DND-41 (cell line): ENCODE measurements at regions not wholly inside any gene's neighbourhood (a gene's known extent, or its start where the extent isn't known, plus 50 kb on each side); places are given as distances from the start of the nearest gene placed in this dataset.
A peak's percentile ranks its signal among the peaks of the same experiment; 100 is the strongest.

Experiments
- ATAC-seq: fragments of 200-7000 bp; cut with Tn5 transposase; 3 replicates; pipeline ENCODE4 v1.9.1; 2021; ENCODE audit warnings: low read depth; ENCODE audit not compliant: insufficient read depth
- DNase-seq: peaks from one replicate; pipeline ENCODE4 v3.0.0-alpha.2; 2020
- H2AFZ ChIP-seq: 2 replicates; pipeline ENCODE4 v1.6.0; 2012; ENCODE audit warnings: low read depth, low read length
- H3K27ac ChIP-seq: 2 replicates; pipeline ENCODE4 v1.5.1; 2012; ENCODE audit warnings: low read length, inconsistent platforms
- H3K27me3 ChIP-seq: fragments of 200-600 bp; sonication (generic); 2 replicates; pipeline ENCODE4 v1.6.0; 2012; ENCODE audit warnings: low read length, mild to moderate bottlenecking, inconsistent platforms; ENCODE audit not compliant: insufficient read depth, poor library complexity
- H3K36me3 ChIP-seq: 2 replicates; pipeline ENCODE4 v1.5.1; 2012; ENCODE audit warnings: low read length, inconsistent platforms; ENCODE audit not compliant: insufficient read depth
- H3K4me1 ChIP-seq: 2 replicates; pipeline ENCODE4 v1.5.1; 2012; ENCODE audit warnings: mild to moderate bottlenecking, low read length; ENCODE audit not compliant: insufficient read depth
- H3K4me2 ChIP-seq: 2 replicates; pipeline ENCODE4 v1.6.0; 2012; ENCODE audit warnings: mild to moderate bottlenecking, moderate library complexity, low read length, inconsistent platforms; ENCODE audit not compliant: insufficient read depth
- H3K4me3 ChIP-seq, 2 experiments: fragments of 200-600 bp in 1 of 2; shearing (Covaris generic) in 1 of 2; 2 replicates each; pipeline ENCODE4 v1.5.1; 2012 to 2016; ENCODE audit warnings: inconsistent platforms in 2 of 2, low read length in 2 of 2, mild to moderate bottlenecking in 2 of 2, low read depth in 1 of 2, moderate library complexity in 1 of 2
- H3K79me2 ChIP-seq: 2 replicates; pipeline ENCODE4 v1.6.0; 2012; ENCODE audit warnings: low read length, inconsistent platforms; ENCODE audit not compliant: insufficient read depth
- H3K9ac ChIP-seq: 2 replicates; pipeline ENCODE4 v1.6.0; 2012; ENCODE audit warnings: low read depth, mild to moderate bottlenecking, inconsistent platforms, low read length, moderate library complexity
- H3K9me3 ChIP-seq: 2 replicates; pipeline ENCODE4 v1.5.1; 2012; ENCODE audit warnings: low read length, moderate library complexity, mild to moderate bottlenecking, inconsistent platforms; ENCODE audit not compliant: insufficient read depth, severe bottlenecking
- H4K20me1 ChIP-seq: 2 replicates; pipeline ENCODE4 v1.6.0; 2012; ENCODE audit warnings: low read length; ENCODE audit not compliant: insufficient read depth
- CTCF ChIP-seq: IDR thresholded peaks from 2 replicates; pipeline ENCODE4 v1.5.1; 2012; ENCODE audit warnings: borderline replicate concordance, low read length, moderate library complexity, mild to moderate bottlenecking; ENCODE audit not compliant: poor library complexity, severe bottlenecking; ENCODE audit errors: extremely low read depth
- EZH2 ChIP-seq: IDR thresholded peaks from 3 replicates; pipeline ENCODE4 v1.6.1; 2012; ENCODE audit warnings: borderline replicate concordance, low read depth, mild to moderate bottlenecking, moderate library complexity, low read length, inconsistent platforms; ENCODE audit not compliant: severe bottlenecking

- ATAC-seq = no peak
- H4K20me1 ChIP-seq = no peaks in the 10 kb centered on the region
- H3K27me3 ChIP-seq = no peaks in the 10 kb centered on the region
- no peaks in the 10 kb centered on the region; the same call in 1 of the 2 replicates for H3K4me1 ChIP-seq
- DNase-seq = no peak
- no peak overlapping the region for H3K27ac ChIP-seq
- H3K4me3 ChIP-seq = no peak overlapping the region
- H3K79me2 ChIP-seq = no peaks in the 10 kb centered on the region
- TF ChIP-seq EZH2 = no peak
- no peak for TF ChIP-seq CTCF
- H3K9me3 ChIP-seq = no peaks in the 10 kb centered on the region
- H3K9ac ChIP-seq = no peak overlapping the region
- no peak overlapping the region for H2AFZ ChIP-seq
- H3K36me3 ChIP-seq = no peaks in the 10 kb centered on the region
- no peak overlapping the region for H3K4me2 ChIP-seq
These were observed 104.4 kb upstream of the TAB2 start for GRCh38 chr6:149212892-149213801.

GRCh38 chr6:149213829-149214228, 103.7 kb upstream of the TAB2 start:
- no peak for TF ChIP-seq CTCF
- TF ChIP-seq EZH2 = no peak
- no peak overlapping the region for H2AFZ ChIP-seq
- no peaks in the 10 kb centered on the region for H4K20me1 ChIP-seq
- H3K27me3 ChIP-seq = no peaks in the 10 kb centered on the region
- no peak for DNase-seq
- ATAC-seq = no peak
- H3K36me3 ChIP-seq = no peaks in the 10 kb centered on the region
- no peak overlapping the region for H3K27ac ChIP-seq
- H3K79me2 ChIP-seq = no peaks in the 10 kb centered on the region
- H3K4me3 ChIP-seq = no peak overlapping the region
- H3K9ac ChIP-seq = no peak overlapping the region
- no peaks in the 10 kb centered on the region for H3K9me3 ChIP-seq
- H3K4me2 ChIP-seq = no peak overlapping the region
- H3K4me1 ChIP-seq = no peaks in the 10 kb centered on the region; the same call in 1 of the 2 replicates

- peak; percentile 62; the same call in 1 of the 3 replicates for ATAC-seq
- no peaks in the 10 kb centered on the region for H3K4me1 ChIP-seq
- H3K4me3 ChIP-seq = no peak overlapping the region
- H2AFZ ChIP-seq = no peak overlapping the region
- H3K27me3 ChIP-seq = no peaks in the 10 kb centered on the region
- no peak overlapping the region for H3K9ac ChIP-seq
- H3K79me2 ChIP-seq = no peaks in the 10 kb centered on the region
- no peak overlapping the region for H3K27ac ChIP-seq
- no peak overlapping the region for H3K4me2 ChIP-seq
- no peak for DNase-seq
- no peak for TF ChIP-seq CTCF
- TF ChIP-seq EZH2 = no peak
- no peaks in the 10 kb centered on the region for H4K20me1 ChIP-seq
- no peaks in the 10 kb centered on the region for H3K9me3 ChIP-seq
- no peaks in the 10 kb centered on the region for H3K36me3 ChIP-seq
These were observed 101.1 kb upstream of the TAB2 start for GRCh38 chr6:149216459-149216858.
